HG03060 (cell line): ENCODE measurements at regions not wholly inside any gene's neighbourhood (a gene's known extent, or its start where the extent isn't known, plus 50 kb on each side); places are given as distances from the start of the nearest gene placed in this dataset.

Source experiments
- ATAC-seq: cut with Tn5 transposase; IDR thresholded peaks from one replicate; pipeline ENCODE4 v1.9.1; 2021; ENCODE audit warnings: low read depth, moderate number of reproducible peaks; ENCODE audit not compliant: unreplicated experiment

- ATAC-seq, result peak; percentile 41
These were observed 131.4 kb upstream of the UBE2E2 start for GRCh38 chr3:23071758-23072157.

- no peak for ATAC-seq
These were observed 130.4 kb upstream of the UBE2E2 start for GRCh38 chr3:23072693-23073092.

DNA sequence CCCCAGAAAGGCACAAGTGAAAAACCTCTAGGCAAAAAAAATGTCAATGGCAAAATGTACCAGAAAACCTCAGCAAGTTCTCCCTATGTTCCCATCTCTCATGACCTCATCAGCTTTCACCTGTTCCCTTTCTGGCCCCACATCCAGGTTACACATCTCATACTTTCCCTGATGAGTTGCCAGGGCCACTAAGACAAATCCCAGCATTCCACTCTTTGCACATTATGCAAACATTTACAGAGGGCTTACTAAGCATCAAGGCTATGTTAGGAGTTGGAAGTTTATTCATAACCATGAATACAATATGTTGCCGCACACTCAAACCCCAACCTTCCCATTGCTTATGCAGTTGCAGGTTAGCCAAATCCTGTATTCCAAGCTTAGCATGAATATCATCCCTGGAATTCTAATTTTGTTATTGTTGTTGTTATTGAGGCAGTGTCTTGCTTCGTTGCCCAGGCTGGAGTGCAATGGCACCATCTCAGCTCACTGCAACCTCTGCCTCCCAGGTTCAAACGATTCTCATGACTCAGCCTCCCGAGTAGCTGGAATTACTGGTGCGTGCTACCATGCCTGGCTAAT lies 129.3 kb upstream of the UBE2E2 start:
- no peak for ATAC-seq

GRCh38 chr3:23075496-23075895 lies 127.6 kb upstream of the UBE2E2 start:
- ATAC-seq, result no peak

- no peak for ATAC-seq
These were observed 126.7 kb upstream of the UBE2E2 start for GRCh38 chr3:23076437-23076836.

DNA sequence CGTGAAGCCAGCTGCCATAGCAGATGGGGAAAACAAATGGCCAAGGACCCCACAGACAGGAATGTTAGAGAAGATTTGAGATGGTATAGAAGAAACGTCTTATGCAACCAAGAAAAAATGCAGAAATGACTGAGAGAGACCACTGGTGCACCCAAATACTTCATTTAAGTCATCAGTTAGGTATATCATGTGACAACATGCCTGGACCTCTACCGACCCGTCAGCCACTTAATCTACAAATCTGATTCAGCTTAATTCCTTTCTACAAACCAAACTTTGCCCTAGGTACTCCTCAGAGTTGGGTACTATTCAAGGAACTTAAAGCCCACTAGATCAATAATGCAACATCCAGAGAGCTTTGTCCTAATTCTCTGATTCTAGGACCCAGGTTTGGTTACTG lies 126.0 kb upstream of the UBE2E2 start:
- ATAC-seq, result no peak

GRCh38 chr3:23078735-23079134 lies 124.4 kb upstream of the UBE2E2 start:
- no peak for ATAC-seq

- no peak for ATAC-seq
These were observed 123.2 kb upstream of the UBE2E2 start for GRCh38 chr3:23079976-23080375.

DNA sequence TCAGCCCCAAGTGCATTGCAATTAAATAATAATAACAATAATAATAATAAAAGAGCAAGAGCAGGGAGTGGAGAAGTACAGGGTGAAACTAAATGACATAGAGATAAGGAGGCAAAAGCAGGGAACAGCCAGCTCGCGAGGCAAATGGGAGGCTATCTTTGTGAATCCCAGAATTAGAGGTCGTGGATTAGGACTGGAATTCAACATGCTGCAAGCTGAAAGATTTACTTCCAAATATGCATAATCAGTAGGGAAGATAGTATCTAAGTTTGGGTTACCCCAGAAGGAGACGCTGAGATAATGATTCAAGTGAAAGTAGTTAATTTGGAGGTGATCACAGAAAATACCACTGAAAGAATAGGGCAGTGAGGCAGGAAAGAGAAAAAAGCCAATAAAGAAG lies 119.4 kb upstream of the UBE2E2 start:
- no peak for ATAC-seq

- no peak for ATAC-seq
These were observed 118.8 kb upstream of the UBE2E2 start for GRCh38 chr3:23084367-23084766.

DNA sequence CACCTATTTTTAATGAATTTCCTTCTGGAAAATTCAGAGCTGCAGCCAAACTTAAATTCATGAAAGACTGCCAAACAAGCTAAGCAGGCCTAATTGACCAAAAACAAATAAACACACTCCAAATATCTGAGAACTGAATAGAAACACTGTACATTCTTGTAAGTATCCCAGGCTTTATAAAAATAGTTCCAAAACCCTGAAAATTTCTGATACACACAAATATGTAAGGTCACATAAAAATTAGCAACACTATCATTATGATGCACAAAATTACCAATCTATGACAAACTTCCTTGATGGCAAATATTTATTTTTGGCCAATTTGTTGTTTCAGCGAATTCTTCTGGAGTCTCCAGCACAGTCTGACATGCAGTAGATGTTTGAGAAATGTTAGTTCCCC lies 117.9 kb upstream of the UBE2E2 start:
- no peak for ATAC-seq

- no peak for ATAC-seq
These were observed 116.8 kb upstream of the UBE2E2 start for GRCh38 chr3:23086331-23086730.

GRCh38 chr3:23086831-23087230 lies 116.3 kb upstream of the UBE2E2 start:
- ATAC-seq, result no peak

- ATAC-seq, result no peak
These were observed 108.7 kb upstream of the UBE2E2 start for GRCh38 chr3:23094412-23094811.

DNA sequence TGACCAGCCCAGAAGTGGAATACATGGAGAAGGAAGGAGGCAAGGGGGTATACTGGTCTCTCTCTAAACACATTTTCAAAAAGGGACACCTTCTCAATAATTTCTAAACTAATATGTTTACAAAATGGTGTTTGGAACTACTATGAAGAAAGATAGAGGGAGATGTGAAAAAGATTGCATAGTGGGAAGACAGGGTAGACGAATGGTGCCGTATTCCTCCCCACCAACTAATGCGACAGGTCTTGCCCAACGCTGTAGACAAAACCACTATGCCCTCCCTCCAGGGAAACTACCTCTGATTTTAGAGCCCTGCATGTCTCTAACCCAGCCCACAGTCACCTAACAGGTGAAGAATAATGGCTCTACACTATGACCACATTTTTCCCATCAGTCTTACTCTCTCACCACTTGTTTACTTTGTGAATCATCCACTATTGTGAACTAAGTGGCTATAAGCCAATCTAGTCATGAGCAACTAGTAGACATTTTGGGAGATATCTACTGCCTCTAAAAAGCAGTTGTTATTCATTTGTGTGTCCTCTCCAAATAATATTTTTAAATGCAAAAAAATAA lies 108.2 kb upstream of the UBE2E2 start:
- no peak for ATAC-seq

GRCh38 chr3:23096041-23096440 lies 107.1 kb upstream of the UBE2E2 start:
- ATAC-seq, result no peak

DNA sequence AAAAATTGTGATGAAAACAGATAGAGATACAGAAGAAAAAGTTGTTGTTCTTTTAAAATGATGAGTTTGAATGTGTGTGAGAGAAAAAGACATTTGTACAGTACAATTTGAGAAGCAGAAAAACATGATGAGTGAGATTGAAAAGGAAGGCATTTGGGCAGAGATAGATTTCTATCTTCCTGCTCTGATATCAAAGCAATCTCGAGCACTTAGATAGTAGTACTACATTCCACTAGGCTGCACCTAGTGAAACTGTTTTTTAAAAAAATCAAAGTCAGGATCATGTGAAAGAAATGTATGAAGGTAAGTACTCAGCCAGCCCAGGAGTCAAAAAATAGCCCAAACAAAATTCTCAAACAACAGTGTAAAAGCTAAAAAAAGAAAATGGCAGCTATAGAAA lies 104.1 kb upstream of the UBE2E2 start:
- ATAC-seq, result no peak

GRCh38 chr3:23099677-23100076 lies 103.5 kb upstream of the UBE2E2 start:
- ATAC-seq, result no peak

- ATAC-seq, result no peak
These were observed 103.0 kb upstream of the UBE2E2 start for GRCh38 chr3:23100106-23100505.

- ATAC-seq, result no peak
These were observed 99.4 kb upstream of the UBE2E2 start for GRCh38 chr3:23103764-23104163.

GRCh38 chr3:23105048-23105447 lies 98.1 kb upstream of the UBE2E2 start:
- no peak for ATAC-seq

GRCh38 chr3:23106666-23107065 lies 96.5 kb upstream of the UBE2E2 start:
- ATAC-seq, result no peak

- ATAC-seq, result no peak
These were observed 95.9 kb upstream of the UBE2E2 start for GRCh38 chr3:23107221-23107620.
